ENCODE measurements at regions not wholly inside any gene's neighbourhood (a gene's known extent, or its start where the extent isn't known, plus 50 kb on each side); places are given as distances from the start of the nearest gene placed in this dataset.

DNA sequence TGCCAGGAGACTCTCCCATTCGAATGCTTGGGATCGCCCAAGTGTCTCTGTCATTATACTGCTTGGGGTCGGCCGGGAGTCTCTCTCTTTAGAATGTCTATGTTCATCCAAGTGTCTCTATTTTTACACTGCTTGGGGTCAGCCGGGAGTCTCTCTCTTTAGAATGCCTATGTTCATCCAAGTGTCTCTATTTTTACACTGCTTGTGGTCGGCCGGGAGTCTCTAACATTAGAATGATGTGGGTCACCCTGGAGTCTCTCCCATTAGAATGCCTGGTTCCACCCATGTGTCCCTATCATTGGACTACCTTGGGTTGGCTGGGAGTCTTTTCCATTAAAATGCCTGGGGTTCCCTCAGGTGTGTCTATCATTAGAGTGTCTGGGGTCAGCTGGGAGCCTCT lies 2230.4 kb downstream of the TP53TG3F start:
- ATAC-seq, result no peak
- peaks cover 99% of the 10 kb centered on the region for H3K9me3 Mint-ChIP-seq
- peaks cover 93% of the 10 kb centered on the region for H3K36me3 Mint-ChIP-seq
- peaks cover 9% of the 10 kb centered on the region for H3K27me3 Mint-ChIP-seq (ENCODE audit: low read depth)
- POLR2A ChIA-PET, result no interaction called here
- H3K4me1 Mint-ChIP-seq, result no peaks in the 10 kb centered on the region
- H3K4me3 Mint-ChIP-seq, result no peak overlapping the region
- no peak for DNase-seq (ENCODE audit: low spot score)
- TF ChIP-seq EMX1 (CRISPR knock-in tag; IDR thresholded peaks at IDR 0.05) (no peak), RELA (CRISPR knock-in tag; IDR thresholded peaks at IDR 0.05; ENCODE audit: borderline replicate concordance) (no peak), ZNF219 (CRISPR knock-in tag; IDR thresholded peaks at IDR 0.05; ENCODE audit: borderline replicate concordance) (no peak), IRF2 (CRISPR knock-in tag; IDR thresholded peaks at IDR 0.05; ENCODE audit: borderline replicate concordance, low read depth) (no peak), SMAD4 (CRISPR knock-in tag; IDR thresholded peaks at IDR 0.05) (no peak), ZNF263 (CRISPR knock-in tag; IDR thresholded peaks at IDR 0.05; ENCODE audit: low read depth) (no peak), TEAD4 (CRISPR knock-in tag; IDR thresholded peaks at IDR 0.05) (no peak), SP1 (CRISPR knock-in tag; conservative IDR thresholded peaks at IDR 0.05) (no peak), NR2C2 (CRISPR knock-in tag; IDR thresholded peaks at IDR 0.05) (no peak), FOXK1 (CRISPR knock-in tag; IDR thresholded peaks at IDR 0.05) (no peak), CREB1 (CRISPR knock-in tag; IDR thresholded peaks at IDR 0.05) (no peak), GABPB1 (CRISPR knock-in tag; IDR thresholded peaks at IDR 0.05) (no peak)
- TF ChIP-seq, protein P1, sequence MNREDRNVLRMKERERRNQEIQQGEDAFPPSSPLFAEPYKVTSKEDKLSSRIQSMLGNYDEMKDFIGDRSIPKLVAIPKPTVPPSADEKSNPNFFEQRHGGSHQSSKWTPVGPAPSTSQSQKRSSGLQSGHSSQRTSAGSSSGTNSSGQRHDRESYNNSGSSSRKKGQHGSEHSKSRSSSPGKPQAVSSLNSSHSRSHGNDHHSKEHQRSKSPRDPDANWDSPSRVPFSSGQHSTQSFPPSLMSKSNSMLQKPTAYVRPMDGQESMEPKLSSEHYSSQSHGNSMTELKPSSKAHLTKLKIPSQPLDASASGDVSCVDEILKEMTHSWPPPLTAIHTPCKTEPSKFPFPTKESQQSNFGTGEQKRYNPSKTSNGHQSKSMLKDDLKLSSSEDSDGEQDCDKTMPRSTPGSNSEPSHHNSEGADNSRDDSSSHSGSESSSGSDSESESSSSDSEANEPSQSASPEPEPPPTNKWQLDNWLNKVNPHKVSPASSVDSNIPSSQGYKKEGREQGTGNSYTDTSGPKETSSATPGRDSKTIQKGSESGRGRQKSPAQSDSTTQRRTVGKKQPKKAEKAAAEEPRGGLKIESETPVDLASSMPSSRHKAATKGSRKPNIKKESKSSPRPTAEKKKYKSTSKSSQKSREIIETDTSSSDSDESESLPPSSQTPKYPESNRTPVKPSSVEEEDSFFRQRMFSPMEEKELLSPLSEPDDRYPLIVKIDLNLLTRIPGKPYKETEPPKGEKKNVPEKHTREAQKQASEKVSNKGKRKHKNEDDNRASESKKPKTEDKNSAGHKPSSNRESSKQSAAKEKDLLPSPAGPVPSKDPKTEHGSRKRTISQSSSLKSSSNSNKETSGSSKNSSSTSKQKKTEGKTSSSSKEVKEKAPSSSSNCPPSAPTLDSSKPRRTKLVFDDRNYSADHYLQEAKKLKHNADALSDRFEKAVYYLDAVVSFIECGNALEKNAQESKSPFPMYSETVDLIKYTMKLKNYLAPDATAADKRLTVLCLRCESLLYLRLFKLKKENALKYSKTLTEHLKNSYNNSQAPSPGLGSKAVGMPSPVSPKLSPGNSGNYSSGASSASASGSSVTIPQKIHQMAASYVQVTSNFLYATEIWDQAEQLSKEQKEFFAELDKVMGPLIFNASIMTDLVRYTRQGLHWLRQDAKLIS (CRISPR knock-in tag; IDR thresholded peaks at IDR 0.05; ENCODE audit: borderline replicate concordance), result no peak
- TF ChIP-seq, protein P2, sequence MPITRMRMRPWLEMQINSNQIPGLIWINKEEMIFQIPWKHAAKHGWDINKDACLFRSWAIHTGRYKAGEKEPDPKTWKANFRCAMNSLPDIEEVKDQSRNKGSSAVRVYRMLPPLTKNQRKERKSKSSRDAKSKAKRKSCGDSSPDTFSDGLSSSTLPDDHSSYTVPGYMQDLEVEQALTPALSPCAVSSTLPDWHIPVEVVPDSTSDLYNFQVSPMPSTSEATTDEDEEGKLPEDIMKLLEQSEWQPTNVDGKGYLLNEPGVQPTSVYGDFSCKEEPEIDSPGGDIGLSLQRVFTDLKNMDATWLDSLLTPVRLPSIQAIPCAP (CRISPR knock-in tag; IDR thresholded peaks at IDR 0.05), result no peak
- TF ChIP-seq, protein P3, sequence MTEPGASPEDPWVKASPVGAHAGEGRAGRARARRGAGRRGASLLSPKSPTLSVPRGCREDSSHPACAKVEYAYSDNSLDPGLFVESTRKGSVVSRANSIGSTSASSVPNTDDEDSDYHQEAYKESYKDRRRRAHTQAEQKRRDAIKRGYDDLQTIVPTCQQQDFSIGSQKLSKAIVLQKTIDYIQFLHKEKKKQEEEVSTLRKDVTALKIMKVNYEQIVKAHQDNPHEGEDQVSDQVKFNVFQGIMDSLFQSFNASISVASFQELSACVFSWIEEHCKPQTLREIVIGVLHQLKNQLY (CRISPR knock-in tag; IDR thresholded peaks at IDR 0.05), result no peak
- TF ChIP-seq, protein P4, sequence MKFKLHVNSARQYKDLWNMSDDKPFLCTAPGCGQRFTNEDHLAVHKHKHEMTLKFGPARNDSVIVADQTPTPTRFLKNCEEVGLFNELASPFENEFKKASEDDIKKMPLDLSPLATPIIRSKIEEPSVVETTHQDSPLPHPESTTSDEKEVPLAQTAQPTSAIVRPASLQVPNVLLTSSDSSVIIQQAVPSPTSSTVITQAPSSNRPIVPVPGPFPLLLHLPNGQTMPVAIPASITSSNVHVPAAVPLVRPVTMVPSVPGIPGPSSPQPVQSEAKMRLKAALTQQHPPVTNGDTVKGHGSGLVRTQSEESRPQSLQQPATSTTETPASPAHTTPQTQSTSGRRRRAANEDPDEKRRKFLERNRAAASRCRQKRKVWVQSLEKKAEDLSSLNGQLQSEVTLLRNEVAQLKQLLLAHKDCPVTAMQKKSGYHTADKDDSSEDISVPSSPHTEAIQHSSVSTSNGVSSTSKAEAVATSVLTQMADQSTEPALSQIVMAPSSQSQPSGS (CRISPR knock-in tag; IDR thresholded peaks at IDR 0.05; ENCODE audit: borderline replicate concordance, low read depth), result no peak
- TF ChIP-seq, protein P5, sequence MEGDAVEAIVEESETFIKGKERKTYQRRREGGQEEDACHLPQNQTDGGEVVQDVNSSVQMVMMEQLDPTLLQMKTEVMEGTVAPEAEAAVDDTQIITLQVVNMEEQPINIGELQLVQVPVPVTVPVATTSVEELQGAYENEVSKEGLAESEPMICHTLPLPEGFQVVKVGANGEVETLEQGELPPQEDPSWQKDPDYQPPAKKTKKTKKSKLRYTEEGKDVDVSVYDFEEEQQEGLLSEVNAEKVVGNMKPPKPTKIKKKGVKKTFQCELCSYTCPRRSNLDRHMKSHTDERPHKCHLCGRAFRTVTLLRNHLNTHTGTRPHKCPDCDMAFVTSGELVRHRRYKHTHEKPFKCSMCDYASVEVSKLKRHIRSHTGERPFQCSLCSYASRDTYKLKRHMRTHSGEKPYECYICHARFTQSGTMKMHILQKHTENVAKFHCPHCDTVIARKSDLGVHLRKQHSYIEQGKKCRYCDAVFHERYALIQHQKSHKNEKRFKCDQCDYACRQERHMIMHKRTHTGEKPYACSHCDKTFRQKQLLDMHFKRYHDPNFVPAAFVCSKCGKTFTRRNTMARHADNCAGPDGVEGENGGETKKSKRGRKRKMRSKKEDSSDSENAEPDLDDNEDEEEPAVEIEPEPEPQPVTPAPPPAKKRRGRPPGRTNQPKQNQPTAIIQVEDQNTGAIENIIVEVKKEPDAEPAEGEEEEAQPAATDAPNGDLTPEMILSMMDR (IDR thresholded peaks at IDR 0.05), result no peak
- TF ChIP-seq, protein P6, sequence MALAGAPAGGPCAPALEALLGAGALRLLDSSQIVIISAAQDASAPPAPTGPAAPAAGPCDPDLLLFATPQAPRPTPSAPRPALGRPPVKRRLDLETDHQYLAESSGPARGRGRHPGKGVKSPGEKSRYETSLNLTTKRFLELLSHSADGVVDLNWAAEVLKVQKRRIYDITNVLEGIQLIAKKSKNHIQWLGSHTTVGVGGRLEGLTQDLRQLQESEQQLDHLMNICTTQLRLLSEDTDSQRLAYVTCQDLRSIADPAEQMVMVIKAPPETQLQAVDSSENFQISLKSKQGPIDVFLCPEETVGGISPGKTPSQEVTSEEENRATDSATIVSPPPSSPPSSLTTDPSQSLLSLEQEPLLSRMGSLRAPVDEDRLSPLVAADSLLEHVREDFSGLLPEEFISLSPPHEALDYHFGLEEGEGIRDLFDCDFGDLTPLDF (CRISPR knock-in tag; IDR thresholded peaks at IDR 0.05), result no peak
- TF ChIP-seq, protein P7, sequence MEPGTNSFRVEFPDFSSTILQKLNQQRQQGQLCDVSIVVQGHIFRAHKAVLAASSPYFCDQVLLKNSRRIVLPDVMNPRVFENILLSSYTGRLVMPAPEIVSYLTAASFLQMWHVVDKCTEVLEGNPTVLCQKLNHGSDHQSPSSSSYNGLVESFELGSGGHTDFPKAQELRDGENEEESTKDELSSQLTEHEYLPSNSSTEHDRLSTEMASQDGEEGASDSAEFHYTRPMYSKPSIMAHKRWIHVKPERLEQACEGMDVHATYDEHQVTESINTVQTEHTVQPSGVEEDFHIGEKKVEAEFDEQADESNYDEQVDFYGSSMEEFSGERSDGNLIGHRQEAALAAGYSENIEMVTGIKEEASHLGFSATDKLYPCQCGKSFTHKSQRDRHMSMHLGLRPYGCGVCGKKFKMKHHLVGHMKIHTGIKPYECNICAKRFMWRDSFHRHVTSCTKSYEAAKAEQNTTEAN (CRISPR knock-in tag; IDR thresholded peaks at IDR 0.05), result no peak
- TF ChIP-seq, protein P8, sequence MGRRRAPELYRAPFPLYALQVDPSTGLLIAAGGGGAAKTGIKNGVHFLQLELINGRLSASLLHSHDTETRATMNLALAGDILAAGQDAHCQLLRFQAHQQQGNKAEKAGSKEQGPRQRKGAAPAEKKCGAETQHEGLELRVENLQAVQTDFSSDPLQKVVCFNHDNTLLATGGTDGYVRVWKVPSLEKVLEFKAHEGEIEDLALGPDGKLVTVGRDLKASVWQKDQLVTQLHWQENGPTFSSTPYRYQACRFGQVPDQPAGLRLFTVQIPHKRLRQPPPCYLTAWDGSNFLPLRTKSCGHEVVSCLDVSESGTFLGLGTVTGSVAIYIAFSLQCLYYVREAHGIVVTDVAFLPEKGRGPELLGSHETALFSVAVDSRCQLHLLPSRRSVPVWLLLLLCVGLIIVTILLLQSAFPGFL (CRISPR knock-in tag; IDR thresholded peaks at IDR 0.05; ENCODE audit: borderline replicate concordance), result no peak
- CTCF ChIA-PET, result no interaction called here
- no peak overlapping the region for H3K27ac Mint-ChIP-seq

Measured in WTC11 (cell line).